EL (cell line): ENCODE measurements at regions not wholly inside any gene's neighbourhood (a gene's known extent, or its start where the extent isn't known, plus 50 kb on each side); places are given as distances from the start of the nearest gene placed in this dataset.

ENCODE experiments used
- DNase-seq: peaks from one replicate; pipeline ENCODE4 v3.0.0-alpha.2; 2016

GRCh38 chr2:100662866-100663265 lies 100.1 kb downstream of the PDCL3 start:
- DNase-seq, result no peak

- DNase-seq, result no peak
Observed at GRCh38 chr2:100664021-100664755, 101.4 kb downstream of the PDCL3 start.

- DNase-seq, result no peak
Observed at GRCh38 chr2:100664756-100665101, 101.9 kb downstream of the PDCL3 start.

GRCh38 chr2:100666996-100667395 lies 104.2 kb downstream of the PDCL3 start:
- no peak for DNase-seq

GRCh38 chr2:100667801-100668200 lies 105.0 kb downstream of the PDCL3 start:
- no peak for DNase-seq

- peak; percentile 5 for DNase-seq
Observed at GRCh38 chr2:100670232-100670631, 107.4 kb downstream of the PDCL3 start.

GRCh38 chr2:100673115-100673514 lies 110.3 kb downstream of the PDCL3 start:
- no peak for DNase-seq

GRCh38 chr2:100673691-100674485 lies 111.1 kb downstream of the PDCL3 start:
- no peak for DNase-seq

GRCh38 chr2:100674666-100675065 lies 111.9 kb downstream of the PDCL3 start:
- DNase-seq, result no peak

GRCh38 chr2:100675373-100675772 lies 112.6 kb downstream of the PDCL3 start:
- DNase-seq, result no peak

GRCh38 chr2:100675855-100676254 lies 113.1 kb downstream of the PDCL3 start:
- DNase-seq, result no peak

- DNase-seq, result no peak
Observed at GRCh38 chr2:100676346-100676745, 113.6 kb downstream of the PDCL3 start.

- DNase-seq, result no peak
Observed at GRCh38 chr2:100677611-100678185, 114.9 kb downstream of the PDCL3 start.

GRCh38 chr2:100679211-100679610 lies 116.4 kb downstream of the PDCL3 start:
- no peak for DNase-seq

GRCh38 chr2:100682536-100682935 lies 119.7 kb downstream of the PDCL3 start:
- no peak for DNase-seq

GRCh38 chr2:100683231-100683630 lies 120.4 kb downstream of the PDCL3 start:
- DNase-seq, result no peak

- no peak for DNase-seq
Observed at GRCh38 chr2:100691846-100692245, 128.1 kb upstream of the NPAS2 start.

GRCh38 chr2:100692381-100692780 lies 127.6 kb upstream of the NPAS2 start:
- DNase-seq, result no peak

- DNase-seq, result no peak
Observed at GRCh38 chr2:100692906-100693305, 127.0 kb upstream of the NPAS2 start.

GRCh38 chr2:100699131-100699530 lies 120.8 kb upstream of the NPAS2 start:
- no peak for DNase-seq

- DNase-seq, result no peak
Observed at GRCh38 chr2:100702438-100703109, 117.4 kb upstream of the NPAS2 start.

- DNase-seq, result peak; percentile 25
Observed at GRCh38 chr2:100703213-100703612, 116.7 kb upstream of the NPAS2 start.

GRCh38 chr2:100703739-100704138 lies 116.2 kb upstream of the NPAS2 start:
- DNase-seq, result no peak

- no peak for DNase-seq
Observed at GRCh38 chr2:100704156-100704555, 115.8 kb upstream of the NPAS2 start.
